SK-N-SH treated with all-trans-retinoic acid at 6 μM for 48 hours (cell line): ENCODE measurements at regions not wholly inside any gene's neighbourhood (a gene's known extent, or its start where the extent isn't known, plus 50 kb on each side); places are given as distances from the start of the nearest gene placed in this dataset.

Source experiments
- ATAC-seq: fragments of 200-7000 bp; cut with Tn5 transposase; 3 replicates; pipeline ENCODE4 v1.9.1; 2020; ENCODE audit warnings: mild to moderate bottlenecking, moderate library complexity
- ARNTL ChIP-seq: fragments of 450-650 bp; formaldehyde crosslinking; IDR thresholded peaks from 2 replicates; pipeline ENCODE4 v1.5.0; 2020; ENCODE audit warnings: low read depth, mild to moderate bottlenecking, moderate library complexity, borderline replicate concordance
- BACH2 ChIP-seq: fragments of 250-450 bp; sonication (Bioruptor Pico); IDR thresholded peaks from 2 replicates; pipeline ENCODE4 v1.9.0; 2021; ENCODE audit warnings: mild to moderate bottlenecking, borderline replicate concordance
- CSDC2 ChIP-seq: fragments of 250-450 bp; sonication (Bioruptor Pico); IDR thresholded peaks from 2 replicates; pipeline ENCODE4 v1.5.0; 2020; ENCODE audit warnings: mild to moderate bottlenecking, moderate library complexity
- CSRNP3 ChIP-seq: fragments of 250-450 bp; sonication (Bioruptor Pico); IDR thresholded peaks from 2 replicates; pipeline ENCODE4 v1.5.1; 2021; ENCODE audit warnings: mild to moderate bottlenecking, moderate library complexity
- ESRRG ChIP-seq: fragments of 250-450 bp; sonication (Bioruptor Pico); IDR thresholded peaks from 2 replicates; pipeline ENCODE4 v1.6.1; 2021; ENCODE audit warnings: mild to moderate bottlenecking
- GLIS3 ChIP-seq: fragments of 250-450 bp; sonication (Bioruptor Pico); IDR thresholded peaks from 2 replicates; pipeline ENCODE4 v1.5.0; 2020; ENCODE audit warnings: mild to moderate bottlenecking, moderate library complexity
- ISL1 ChIP-seq: fragments of 250-450 bp; sonication (Bioruptor Pico); IDR thresholded peaks from 2 replicates; pipeline ENCODE4 v2.1.2; 2022; ENCODE audit warnings: mild to moderate bottlenecking, moderate library complexity
- OSR1 ChIP-seq: fragments of 250-450 bp; sonication (Bioruptor Pico); IDR thresholded peaks from 2 replicates; pipeline ENCODE4 v1.8.0; 2022; ENCODE audit warnings: moderate library complexity, mild to moderate bottlenecking, inconsistent platforms
- PATZ1 ChIP-seq: fragments of 250-450 bp; sonication (Bioruptor Pico); IDR thresholded peaks from 2 replicates; pipeline ENCODE4 v1.8.0; 2020; ENCODE audit warnings: mild to moderate bottlenecking, moderate library complexity, borderline replicate concordance
- POU6F1 ChIP-seq: fragments of 250-450 bp; sonication (Bioruptor Pico); IDR thresholded peaks from 2 replicates; pipeline ENCODE4 v1.8.0; 2021; ENCODE audit warnings: low read depth, mild to moderate bottlenecking, moderate library complexity, borderline replicate concordance
- PPARA ChIP-seq: fragments of 250-450 bp; sonication (Bioruptor Pico); IDR thresholded peaks from 2 replicates; pipeline ENCODE4 v1.5.0; 2020; ENCODE audit warnings: mild to moderate bottlenecking, borderline replicate concordance
- RARB ChIP-seq: fragments of 250-450 bp; sonication (Bioruptor Pico); IDR thresholded peaks from 2 replicates; pipeline ENCODE4 v1.8.0; 2021; ENCODE audit warnings: mild to moderate bottlenecking, moderate library complexity
- SNAI2 ChIP-seq: fragments of 250-450 bp; sonication (Bioruptor Pico); IDR thresholded peaks from 2 replicates; pipeline ENCODE4 v1.5.0; 2020; ENCODE audit warnings: mild to moderate bottlenecking, moderate library complexity
- TCF4 ChIP-seq: fragments of 250-450 bp; sonication (Bioruptor Pico); IDR thresholded peaks from 2 replicates; pipeline ENCODE4 v1.8.0; 2021; ENCODE audit warnings: mild to moderate bottlenecking, moderate library complexity, borderline replicate concordance
- TOX ChIP-seq: fragments of 250-450 bp; sonication (Bioruptor Pico); IDR thresholded peaks from 2 replicates; pipeline ENCODE4 v1.8.0; 2021; ENCODE audit warnings: mild to moderate bottlenecking, moderate library complexity, borderline replicate concordance
- ZC3H10 ChIP-seq: fragments of 250-450 bp; sonication (Bioruptor Pico); IDR thresholded peaks from 2 replicates; pipeline ENCODE4 v1.5.1; 2021; ENCODE audit warnings: mild to moderate bottlenecking, moderate library complexity
- ZFP30 ChIP-seq: fragments of 450-650 bp; formaldehyde crosslinking; IDR thresholded peaks from 2 replicates; pipeline ENCODE4 v1.5.0; 2022; ENCODE audit warnings: mild to moderate bottlenecking, moderate library complexity
- ZNF565 ChIP-seq: fragments of 450-650 bp; formaldehyde crosslinking; conservative IDR thresholded peaks from 2 replicates; pipeline ENCODE4 v1.5.0; 2020; ENCODE audit warnings: low read depth, mild to moderate bottlenecking, moderate library complexity
- ZNF70 ChIP-seq: fragments of 450-650 bp; formaldehyde crosslinking; IDR thresholded peaks from 2 replicates; pipeline ENCODE4 v1.5.0; 2020; ENCODE audit warnings: mild to moderate bottlenecking, moderate library complexity
- ZNF8 ChIP-seq: fragments of 450-650 bp; formaldehyde crosslinking; IDR thresholded peaks from 2 replicates; pipeline ENCODE4 v1.5.0; 2020; ENCODE audit warnings: mild to moderate bottlenecking, moderate library complexity

GRCh38 chr21:20703112-20703767 lies 295.0 kb upstream of the NCAM2 start (continued):
- TF ChIP-seq CSRNP3 (CRISPR knock-in tag) (no peak), PPARA (CRISPR knock-in tag) (no peak)

GRCh38 chr21:20720623-20721022 lies 277.6 kb upstream of the NCAM2 start:
- ATAC-seq = no peak
- TF ChIP-seq ZNF565 (CRISPR knock-in tag) (no peak), ZNF70 (CRISPR knock-in tag) (no peak), ZFP30 (no peak), SNAI2 (no peak)

- TF ChIP-seq ZNF8 (CRISPR knock-in tag) (no peak), TOX (no peak), ISL1 (CRISPR knock-in tag) (no peak), ZC3H10 (CRISPR knock-in tag) (no peak), TCF4 (CRISPR knock-in tag) (no peak), ARNTL (CRISPR knock-in tag) (no peak)
- no peak for ATAC-seq
These were observed 277.1 kb upstream of the NCAM2 start for GRCh38 chr21:20721151-20721550.

- ATAC-seq = no peak
- TF ChIP-seq ZC3H10 (CRISPR knock-in tag) (no peak), ZNF70 (CRISPR knock-in tag) (no peak), POU6F1 (CRISPR knock-in tag) (no peak), SNAI2 (no peak), BACH2 (CRISPR knock-in tag) (no peak), ARNTL (CRISPR knock-in tag) (no peak), PPARA (CRISPR knock-in tag) (no peak), ZNF8 (CRISPR knock-in tag) (no peak), ESRRG (CRISPR knock-in tag) (no peak), ZFP30 (no peak), PATZ1 (CRISPR knock-in tag) (no peak), CSDC2 (CRISPR knock-in tag) (no peak), GLIS3 (CRISPR knock-in tag) (no peak)
These were observed 269.5 kb upstream of the NCAM2 start for GRCh38 chr21:20728691-20729090.

GRCh38 chr21:20729376-20729775 lies 268.8 kb upstream of the NCAM2 start:
- TF ChIP-seq RARB (CRISPR knock-in tag) (no peak), ZFP30 (no peak), TOX (no peak), ARNTL (CRISPR knock-in tag) (no peak), GLIS3 (CRISPR knock-in tag) (no peak), ZNF565 (CRISPR knock-in tag) (no peak), PATZ1 (CRISPR knock-in tag) (no peak), OSR1 (CRISPR knock-in tag) (no peak), ZC3H10 (CRISPR knock-in tag) (no peak), POU6F1 (CRISPR knock-in tag) (no peak), ESRRG (CRISPR knock-in tag) (no peak), BACH2 (CRISPR knock-in tag) (no peak), SNAI2 (no peak), ISL1 (CRISPR knock-in tag) (no peak)
- no peak for ATAC-seq
